ENCODE measurements at regions not wholly inside any gene's neighbourhood (a gene's known extent, or its start where the extent isn't known, plus 50 kb on each side); places are given as distances from the start of the nearest gene placed in this dataset.

DNA sequence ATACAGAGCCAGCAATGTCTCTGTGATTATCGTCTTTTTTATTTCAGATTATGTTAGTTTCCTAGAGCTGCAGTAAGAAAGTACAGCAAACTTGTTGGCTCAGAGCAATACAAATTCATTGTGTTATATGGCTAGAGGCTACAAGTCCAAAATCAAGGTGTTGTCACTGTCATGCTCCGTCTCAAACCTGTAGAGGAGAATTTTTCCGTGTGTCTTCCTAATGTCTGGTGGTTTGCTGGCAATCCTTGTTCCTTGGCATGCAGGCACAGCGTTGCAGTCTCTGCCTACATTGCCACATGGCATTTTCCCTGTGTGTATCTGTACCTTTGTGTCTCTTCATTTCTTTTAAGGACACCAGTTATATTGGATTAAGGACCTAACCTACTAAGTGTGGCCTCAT lies 244.4 kb downstream of the LRRIQ3 start:
- no peak overlapping the region for H3K4me3 ChIP-seq (replicated peaks; ENCODE audit: low read depth, low read length)
- DNase-seq (ENCODE audit: low read depth) = no peak
- TF ChIP-seq CTCF (IDR thresholded peaks at IDR 0.05; ENCODE audit: low read length, missing control alignments) = no peak

DNA sequence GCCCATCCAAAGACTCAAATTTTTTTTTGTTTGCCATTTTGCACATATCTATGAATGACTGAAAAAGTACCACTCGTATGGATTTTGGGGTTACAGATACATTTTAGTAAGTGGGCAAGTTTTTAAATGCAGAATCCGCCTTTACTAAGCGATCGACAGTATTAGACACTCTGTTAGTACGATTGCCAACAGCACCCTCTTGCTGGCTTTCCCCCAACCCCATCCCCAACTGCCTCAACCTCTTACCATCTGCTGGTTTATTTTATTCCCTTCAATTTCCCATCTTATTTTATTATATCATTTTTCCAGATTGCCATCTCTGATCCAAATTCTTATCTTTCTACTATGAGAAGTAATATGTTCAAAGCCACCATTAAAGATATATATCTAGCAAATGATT lies 244.8 kb downstream of the LRRIQ3 start:
- no peak for DNase-seq (ENCODE audit: low read depth)
- TF ChIP-seq CTCF (IDR thresholded peaks at IDR 0.05; ENCODE audit: low read length, missing control alignments) = no peak
- H3K4me3 ChIP-seq (replicated peaks; ENCODE audit: low read depth, low read length) = no peak overlapping the region

GRCh38 chr1:73948055-73948454 lies 249.9 kb downstream of the LRRIQ3 start:
- DNase-seq (ENCODE audit: low read depth) = no peak
- TF ChIP-seq CTCF (IDR thresholded peaks at IDR 0.05; ENCODE audit: low read length, missing control alignments) = no peak
- no peak overlapping the region for H3K4me3 ChIP-seq (replicated peaks; ENCODE audit: low read depth, low read length)

DNA sequence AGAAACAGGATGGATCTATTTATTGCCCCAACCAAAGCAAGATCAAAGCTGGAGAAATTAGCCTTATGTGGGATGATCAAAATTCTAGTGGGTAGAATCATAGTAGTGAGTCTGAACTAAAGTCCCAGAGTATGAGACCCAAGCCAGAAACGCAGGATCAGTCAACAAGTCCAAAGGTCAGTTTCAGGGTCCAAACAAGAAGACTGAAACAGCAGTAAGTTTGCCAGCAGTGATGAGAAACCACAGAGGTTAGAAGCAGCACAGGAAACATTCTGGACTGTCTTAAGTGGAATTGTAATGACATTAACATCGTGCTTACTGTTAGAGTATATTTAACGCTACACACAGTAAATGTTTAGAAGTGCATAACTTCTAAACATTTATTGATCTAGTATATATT lies 251.0 kb downstream of the LRRIQ3 start:
- no peak overlapping the region for H3K4me3 ChIP-seq (replicated peaks; ENCODE audit: low read depth, low read length)
- no peak for TF ChIP-seq CTCF (IDR thresholded peaks at IDR 0.05; ENCODE audit: low read length, missing control alignments)
- DNase-seq (ENCODE audit: low read depth) = no peak

GRCh38 chr1:73943270-73943669 lies 254.7 kb downstream of the LRRIQ3 start:
- DNase-seq (ENCODE audit: low read depth) = no peak
- H3K4me3 ChIP-seq (replicated peaks; ENCODE audit: low read depth, low read length) = no peak overlapping the region
- TF ChIP-seq CTCF (IDR thresholded peaks at IDR 0.05; ENCODE audit: low read length, missing control alignments) = no peak

DNA sequence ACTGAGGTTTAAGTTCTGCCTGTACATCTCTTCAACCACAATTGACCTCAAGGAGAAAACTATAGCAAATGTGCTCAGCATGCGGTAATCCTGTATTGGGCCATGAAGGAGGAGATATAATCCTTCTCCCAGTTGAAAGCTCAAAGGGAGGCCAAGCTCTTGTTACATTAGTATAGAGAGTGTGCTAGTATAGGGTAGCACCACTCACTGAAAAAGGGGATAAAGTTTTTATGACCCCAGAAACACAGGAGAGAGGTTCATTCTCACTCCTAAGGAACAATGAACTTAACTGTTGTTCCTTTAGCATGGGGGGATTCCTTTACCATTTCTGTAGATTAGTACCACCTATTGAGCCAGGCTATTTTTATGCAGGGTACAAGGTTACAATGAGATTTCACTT lies 267.7 kb downstream of the LRRIQ3 start:
- H3K4me3 ChIP-seq (replicated peaks; ENCODE audit: low read depth, low read length) = no peak overlapping the region
- DNase-seq (ENCODE audit: low read depth) = no peak
- TF ChIP-seq CTCF (IDR thresholded peaks at IDR 0.05; ENCODE audit: low read length, missing control alignments) = no peak

- no peak overlapping the region for H3K4me3 ChIP-seq (replicated peaks; ENCODE audit: low read depth, low read length)
- no peak for TF ChIP-seq CTCF (IDR thresholded peaks at IDR 0.05; ENCODE audit: low read length, missing control alignments)
- no peak for DNase-seq (ENCODE audit: low read depth)
These were observed 283.0 kb downstream of the LRRIQ3 start for GRCh38 chr1:73914951-73915350.

Data from fibroblast of pulmonary artery (primary cell).